C4-2B (cell line): ENCODE measurements at regions not wholly inside any gene's neighbourhood (a gene's known extent, or its start where the extent isn't known, plus 50 kb on each side); places are given as distances from the start of the nearest gene placed in this dataset.

Experiments
- CTCF ChIP-seq: fragments of 450-650 bp; conservative IDR thresholded peaks from 2 replicates; pipeline ENCODE4 v1.5.1; 2017; ENCODE audit warnings: mild to moderate bottlenecking
- ZFX ChIP-seq: fragments of 450-650 bp; IDR thresholded peaks from 2 replicates; pipeline ENCODE4 v1.6.1; 2017

GRCh38 chr10:129046962-129047361 is 420.1 kb upstream of the MGMT start:
- no peak for TF ChIP-seq CTCF
- no peak for TF ChIP-seq ZFX
